ENCODE measurements at regions not wholly inside any gene's neighbourhood (a gene's known extent, or its start where the extent isn't known, plus 50 kb on each side); places are given as distances from the start of the nearest gene placed in this dataset.
A peak's percentile ranks its signal among the peaks of the same experiment; 100 is the strongest.

DNA sequence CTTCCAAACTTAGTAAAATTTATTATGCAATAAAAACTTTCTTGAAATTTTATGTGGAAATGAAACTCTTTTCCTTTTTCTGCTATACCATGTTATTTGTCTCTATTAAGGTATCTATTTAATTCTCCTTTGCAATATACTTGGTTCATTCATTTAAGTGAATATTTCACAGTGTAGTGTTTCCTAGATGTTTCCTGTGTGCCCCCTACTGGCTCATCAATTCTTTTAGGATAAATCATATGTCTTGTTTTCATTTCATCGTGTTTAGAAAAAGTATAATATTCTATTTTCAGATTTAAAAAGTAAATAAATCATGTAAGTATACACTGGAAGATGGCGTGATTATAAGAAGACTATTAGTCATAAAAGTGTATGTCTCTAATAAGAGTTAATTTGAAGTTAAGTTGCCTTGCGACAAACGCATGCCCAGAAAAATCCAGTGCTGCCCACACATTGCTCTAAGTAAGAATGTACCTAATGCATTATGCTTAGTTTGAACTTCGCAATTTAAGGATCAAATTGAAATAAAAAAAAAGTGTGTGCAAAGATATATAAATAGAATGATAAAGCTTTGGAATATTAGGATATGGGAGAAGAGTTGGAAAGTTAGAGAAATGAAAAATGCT lies 525.4 kb downstream of the KCNJ3 start:
- DNase-seq = peak; percentile 5

DNA sequence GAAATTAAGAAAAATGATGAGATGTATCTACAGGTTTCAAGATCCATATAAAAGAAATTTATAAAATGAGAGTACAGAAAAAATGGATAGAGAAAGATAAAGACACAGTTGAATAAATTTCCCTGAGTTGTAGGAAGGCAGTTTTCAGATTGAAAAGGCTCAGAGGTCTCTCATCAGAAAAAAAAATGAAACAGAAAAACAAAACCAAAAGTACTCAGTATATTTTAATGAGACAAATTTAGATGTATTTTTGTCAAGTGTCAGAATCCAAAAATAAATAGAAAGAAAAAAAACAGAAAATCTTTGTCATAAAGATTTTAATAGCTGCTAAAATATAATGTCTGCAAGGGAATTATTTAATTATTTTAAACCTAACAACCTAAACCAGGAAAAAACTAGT lies 520.5 kb downstream of the KCNJ3 start:
- no peak for DNase-seq

DNA sequence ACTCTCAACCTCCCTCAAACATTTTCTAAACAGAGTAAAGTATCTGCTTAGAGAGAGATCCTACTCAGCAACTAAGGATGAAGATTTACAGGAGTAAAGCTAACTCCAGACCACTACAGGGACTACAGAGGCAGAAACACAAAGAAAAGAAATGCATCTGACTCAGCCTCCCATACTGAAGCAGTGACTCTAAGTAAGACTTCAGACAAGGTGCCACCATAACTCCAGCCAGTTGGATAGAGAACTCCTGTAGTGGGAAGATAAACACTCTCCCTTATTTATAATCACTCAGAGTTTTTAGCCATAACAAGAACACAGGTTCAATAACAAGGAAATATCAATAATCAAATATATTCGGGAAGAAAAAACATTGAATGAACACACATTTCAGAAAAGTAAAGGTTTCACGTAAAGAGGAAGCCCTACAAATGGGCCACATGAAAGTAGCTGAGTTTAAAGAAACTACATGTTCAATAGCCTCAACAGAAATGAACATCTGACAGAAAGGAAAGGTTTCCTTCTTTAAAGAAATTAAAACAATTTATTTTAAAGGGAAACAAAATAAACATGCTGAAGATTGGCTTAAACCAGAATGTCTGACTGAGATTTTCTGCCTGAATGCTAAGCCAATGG lies 519.9 kb downstream of the KCNJ3 start:
- no peak for DNase-seq

DNA sequence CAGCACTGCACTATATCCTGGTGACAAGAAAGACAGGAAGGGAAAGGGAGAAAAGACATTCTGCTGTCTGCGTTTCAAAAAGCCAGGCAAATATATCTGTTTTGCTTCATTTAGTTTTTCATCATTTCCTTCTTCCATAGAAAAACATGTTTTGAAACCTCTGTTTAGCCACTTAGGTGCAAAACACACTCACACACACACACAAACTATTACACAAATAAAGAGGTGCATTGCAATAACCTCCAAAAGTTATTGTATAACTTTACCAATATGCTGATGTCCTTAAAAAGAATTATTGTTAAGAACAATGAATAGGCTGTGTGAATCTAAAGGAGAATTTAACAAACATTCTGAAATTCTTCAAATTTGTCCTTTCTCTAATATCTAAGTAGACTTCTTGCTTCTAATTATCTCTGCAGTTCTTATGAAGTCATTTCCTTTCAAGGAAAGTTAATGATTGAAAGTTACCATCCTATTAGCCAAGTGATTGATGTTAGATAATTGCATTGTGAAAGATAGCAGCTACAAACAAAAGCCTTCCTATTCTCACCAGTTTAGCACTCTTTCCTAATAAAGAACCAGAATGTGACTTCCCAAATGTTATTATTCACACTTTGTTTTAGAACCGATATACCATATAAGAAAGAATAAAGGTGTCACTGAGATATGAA lies 516.7 kb downstream of the KCNJ3 start:
- DNase-seq = no peak

DNA sequence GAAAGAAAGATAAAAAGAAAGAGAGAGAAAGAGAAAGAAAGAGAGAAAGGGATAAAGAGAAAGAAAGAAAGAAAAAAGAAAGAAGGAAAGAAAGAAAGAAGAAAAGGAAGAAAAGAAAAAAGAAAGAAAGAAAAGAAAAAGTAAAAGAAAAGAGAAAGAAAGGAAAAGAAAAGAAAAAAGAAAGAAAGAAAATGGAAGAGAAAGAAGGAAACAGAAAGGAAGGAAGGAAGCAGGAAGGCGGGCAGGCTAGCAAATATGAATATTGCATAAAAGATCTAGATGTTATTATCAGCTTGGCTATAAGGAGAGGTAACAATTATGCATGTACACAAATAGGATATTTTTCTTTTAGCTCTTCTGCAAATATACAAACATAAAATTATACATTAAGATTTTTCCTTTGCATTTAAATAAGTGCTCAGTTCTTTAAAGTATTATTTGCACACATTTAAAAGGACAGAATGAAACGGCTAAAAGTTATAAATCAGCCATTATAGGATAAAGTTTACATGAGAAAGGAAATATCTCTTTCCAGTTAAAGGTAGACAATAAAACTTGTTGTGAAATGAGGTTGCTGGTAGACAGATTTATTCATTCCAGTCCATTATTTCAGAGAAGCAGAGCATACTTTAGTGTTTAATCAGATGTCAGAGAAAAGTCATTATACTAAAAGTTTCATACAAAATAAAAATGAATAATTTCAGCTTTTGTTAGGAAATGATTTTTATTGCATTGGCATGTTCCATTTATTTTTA lies 511.4 kb downstream of the KCNJ3 start:
- no peak for DNase-seq

DNA sequence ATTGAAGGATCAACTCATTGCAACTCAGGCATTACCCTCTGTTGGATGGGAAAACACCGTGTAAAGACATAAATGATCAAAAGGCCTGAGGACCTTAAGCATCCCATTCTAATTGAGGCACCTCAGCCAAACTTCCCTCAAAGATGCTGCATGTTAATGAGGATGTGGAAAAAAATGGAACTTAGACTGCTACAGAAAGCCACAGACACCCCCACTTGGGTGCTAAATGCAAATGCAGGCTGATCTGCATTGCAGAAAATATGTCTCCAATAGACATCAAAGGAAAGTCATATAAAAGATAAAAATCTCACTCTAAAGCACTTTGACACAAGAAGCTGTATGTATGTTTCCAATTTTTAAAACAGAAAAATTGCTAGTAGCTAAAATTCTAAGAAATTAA lies 504.7 kb downstream of the KCNJ3 start:
- DNase-seq = peak; percentile 10

DNA sequence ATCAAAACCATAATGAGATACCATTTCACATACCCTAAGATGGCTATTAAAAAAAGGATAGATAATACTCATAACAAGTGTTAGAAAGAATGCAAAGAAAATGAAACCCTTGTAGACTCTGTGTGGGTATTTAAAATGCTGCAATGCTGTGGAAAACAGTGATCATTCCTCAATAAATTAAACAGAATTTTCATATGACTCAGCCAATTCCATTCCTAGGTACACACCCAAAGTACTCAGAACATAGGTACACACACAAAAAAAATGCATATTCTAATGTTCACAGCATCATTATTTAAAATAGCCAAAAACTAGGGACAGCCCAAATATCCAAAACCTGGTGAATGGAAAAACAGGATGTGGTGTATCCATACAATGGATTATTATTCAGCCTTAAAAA lies 502.3 kb downstream of the KCNJ3 start:
- no peak for DNase-seq

DNA sequence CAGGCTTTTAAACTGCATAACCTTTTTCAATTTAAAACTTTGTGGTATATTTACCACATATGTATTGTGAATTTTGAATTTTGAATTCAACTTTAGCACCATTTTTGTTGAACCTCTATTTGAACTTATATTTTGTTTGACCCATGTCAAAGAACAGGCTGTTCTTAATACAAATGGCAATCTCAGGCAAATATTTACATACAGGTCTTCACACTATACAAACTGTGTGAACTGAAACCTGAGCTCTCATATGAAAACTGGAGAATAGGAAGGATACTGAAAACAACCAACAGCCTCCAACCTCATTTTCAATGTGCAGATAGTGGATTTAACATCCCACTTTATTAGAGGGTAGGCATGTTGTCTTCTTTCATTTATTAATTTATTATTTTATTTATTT lies 491.8 kb downstream of the KCNJ3 start:
- no peak for DNase-seq

DNA sequence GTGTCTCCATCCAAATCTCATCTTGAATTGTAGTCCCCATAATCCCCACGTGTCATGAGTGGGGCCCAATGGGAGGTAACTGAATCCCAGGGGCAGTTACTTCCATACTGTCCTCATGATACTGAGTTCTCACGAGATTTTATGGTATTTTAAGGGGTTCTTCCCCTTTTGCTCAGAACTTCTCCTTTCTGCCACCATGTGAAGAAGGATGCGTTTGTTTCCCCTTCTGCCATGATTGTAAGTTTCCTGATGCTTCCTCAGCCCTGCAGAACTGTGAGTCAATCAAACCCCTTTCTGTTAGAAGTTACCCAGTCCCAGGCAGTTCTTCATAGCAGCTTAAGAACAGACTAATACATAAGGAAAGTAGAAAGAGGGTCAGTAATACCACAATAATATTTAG lies 480.4 kb downstream of the KCNJ3 start:
- peak; percentile 71 for DNase-seq

DNA sequence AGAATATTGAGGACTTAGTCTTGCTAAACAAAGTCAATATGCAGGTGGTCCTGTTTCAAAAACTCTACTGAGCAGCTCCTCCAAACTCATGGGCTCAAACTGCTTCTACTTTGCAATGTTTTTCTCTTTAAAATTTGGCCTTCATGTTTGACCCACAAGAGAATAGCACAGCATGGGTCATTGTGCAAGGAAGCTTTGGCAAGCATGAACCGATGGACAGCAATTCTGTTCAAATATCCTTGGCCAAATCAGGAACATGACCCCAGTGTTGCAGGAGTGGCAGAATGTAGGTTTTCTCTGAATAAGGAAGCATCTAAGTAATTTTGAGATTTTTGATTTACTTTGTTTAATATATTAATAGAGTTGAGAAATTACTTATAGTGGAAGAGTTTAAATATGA lies 477.9 kb downstream of the KCNJ3 start:
- no peak for DNase-seq

DNA sequence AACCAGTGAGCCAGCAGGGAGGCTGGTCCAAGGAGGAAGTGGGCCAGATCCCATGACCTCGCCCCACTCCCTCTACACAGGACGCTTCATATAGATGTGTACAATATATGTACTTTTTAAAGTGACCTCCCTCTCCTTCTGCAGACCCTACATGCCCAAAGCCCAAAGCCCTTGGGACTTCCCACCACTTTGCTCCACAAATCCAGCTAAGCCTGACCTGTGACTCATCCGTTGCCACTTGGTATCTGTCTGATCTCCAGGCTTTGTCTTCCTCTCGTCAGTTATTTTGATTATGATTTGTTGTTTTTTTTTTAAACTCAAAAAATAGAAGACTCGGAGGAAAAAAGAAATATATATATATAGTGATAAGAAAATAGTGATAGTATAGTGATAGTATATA lies 470.8 kb downstream of the KCNJ3 start:
- DNase-seq = no peak

DNA sequence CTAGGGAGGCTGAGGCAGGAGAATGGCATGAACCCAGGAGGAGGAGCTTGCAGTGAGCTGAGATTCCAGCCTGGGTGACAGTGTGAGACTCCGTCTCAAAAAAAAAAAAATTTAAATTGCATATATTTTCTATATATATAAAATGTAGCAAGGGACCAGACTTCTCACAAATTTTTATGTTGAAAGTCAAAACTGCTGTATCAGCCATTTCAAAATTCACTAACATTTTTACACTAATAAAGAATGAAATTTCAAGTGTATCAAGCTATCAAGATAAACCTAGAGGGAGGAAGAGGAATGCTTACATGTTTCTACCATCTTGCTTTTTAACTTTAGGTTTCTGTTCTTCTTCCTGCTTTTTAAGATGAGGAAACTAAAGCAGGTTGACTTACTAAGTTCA lies 464.0 kb downstream of the KCNJ3 start:
- no peak for DNase-seq

DNA sequence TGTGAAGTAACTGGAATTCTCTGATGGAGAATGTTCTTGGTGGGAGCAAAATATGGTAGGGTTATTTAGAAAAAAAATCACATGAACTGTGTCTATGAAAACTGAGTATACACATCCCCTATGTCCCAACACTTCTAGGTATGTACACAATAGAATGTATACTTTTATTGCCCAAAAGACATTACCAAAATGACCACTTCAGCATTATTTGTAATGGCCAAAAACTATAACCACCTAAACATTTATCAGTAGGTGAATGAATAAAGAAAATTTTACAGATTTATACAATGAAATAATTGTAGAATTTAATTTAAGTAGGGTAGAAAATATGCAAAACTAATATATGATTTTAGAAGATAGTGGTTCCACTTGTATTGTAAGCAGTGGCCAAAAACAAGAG lies 462.8 kb downstream of the KCNJ3 start:
- no peak for DNase-seq

DNA sequence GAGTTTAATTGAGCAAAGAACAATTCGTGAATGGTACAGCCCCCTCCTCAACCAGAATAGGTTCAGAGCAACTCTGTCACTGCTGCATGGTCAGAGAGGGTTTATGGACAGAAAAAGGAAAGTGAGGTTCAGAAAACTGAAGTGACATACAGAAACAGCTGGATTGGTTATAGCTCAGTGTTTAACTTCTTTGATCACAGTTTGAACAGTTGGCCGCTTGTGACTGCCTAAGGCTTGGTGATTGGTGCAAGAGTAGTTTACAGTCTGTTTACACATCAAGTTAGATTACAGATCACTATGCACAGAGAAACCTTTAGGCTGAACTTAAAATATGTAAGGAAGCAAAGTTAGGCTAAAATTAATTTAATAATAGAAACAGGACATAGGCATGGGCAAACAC lies 459.2 kb downstream of the KCNJ3 start:
- no peak for DNase-seq

DNA sequence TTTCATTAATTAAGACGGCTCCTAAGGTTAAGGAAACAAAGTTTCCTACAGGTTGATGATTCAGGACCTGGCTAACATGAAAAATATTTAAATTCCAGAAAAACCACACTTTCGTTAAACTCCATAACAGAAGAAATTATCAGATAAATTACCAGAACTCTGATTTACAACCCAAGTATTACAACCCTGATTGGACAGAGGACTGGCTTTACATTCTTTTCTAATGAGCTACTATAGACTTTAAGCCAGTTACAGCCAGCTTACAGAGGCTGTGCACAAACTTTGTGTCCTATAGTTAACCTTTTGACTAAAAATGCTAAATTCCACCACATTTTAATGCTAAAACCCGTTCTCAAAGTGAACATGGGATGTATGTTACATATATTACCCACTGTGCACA lies 458.6 kb downstream of the KCNJ3 start:
- no peak for DNase-seq

DNA sequence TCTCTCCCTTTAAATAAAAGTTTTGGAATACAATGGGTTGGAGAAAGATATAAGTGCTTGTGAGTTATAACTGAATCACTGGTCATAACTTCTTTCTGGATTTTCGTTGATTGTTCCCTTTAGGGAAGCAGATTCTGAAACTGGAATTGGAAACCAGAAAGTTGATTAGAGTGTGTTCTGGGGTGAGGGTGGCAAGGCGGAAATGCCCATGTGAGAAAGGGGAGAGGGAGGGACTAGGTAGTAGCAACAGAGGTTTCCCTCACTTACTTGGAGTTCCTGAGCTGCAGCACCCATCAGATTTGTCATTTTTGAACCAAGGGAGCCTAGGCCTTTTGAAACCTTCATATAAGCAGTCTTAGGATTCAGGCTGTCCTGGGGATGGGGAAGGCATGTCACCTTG lies 453.4 kb downstream of the KCNJ3 start:
- no peak for DNase-seq

DNA sequence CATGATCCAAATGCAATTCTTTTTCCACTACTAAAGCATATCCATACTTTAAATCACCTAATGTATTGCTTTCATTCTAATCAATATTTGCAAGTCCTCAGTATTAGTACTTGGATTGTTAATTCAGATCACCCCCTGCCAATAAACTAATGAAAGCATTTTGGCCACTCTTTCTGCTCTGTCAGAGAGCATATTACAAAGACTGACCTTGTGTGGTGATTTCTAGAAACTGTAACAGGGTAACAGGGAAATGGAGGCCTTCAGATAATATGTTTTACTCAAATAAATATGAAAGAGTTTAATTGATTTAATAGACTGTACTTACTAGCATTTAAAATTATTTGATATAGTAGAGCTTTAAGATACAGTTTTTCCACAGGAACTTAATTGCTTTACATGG lies 453.0 kb downstream of the KCNJ3 start:
- DNase-seq = no peak

DNA sequence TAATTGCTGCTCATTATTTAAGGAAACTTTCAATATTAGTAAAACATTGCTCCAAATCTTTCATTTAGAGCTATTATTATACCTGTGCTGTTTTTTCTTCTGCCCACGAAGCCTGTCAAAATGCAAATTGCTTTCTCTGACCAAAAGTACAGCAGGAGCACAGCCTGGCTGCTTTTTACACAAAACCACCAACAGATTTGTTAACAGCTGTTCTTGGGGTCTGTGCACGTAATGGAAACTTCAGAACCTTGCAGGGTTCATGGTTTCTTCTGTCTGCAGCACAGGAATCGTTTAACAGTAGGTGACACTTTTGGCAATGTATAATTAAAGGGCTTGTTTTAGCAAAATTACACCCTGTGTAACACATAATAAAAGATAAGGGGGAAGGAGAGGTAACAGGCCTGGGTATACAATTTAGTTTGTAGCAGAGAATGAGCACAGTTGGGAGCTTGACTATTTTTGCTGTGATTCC lies 447.3 kb downstream of the KCNJ3 start:
- DNase-seq = no peak

DNA sequence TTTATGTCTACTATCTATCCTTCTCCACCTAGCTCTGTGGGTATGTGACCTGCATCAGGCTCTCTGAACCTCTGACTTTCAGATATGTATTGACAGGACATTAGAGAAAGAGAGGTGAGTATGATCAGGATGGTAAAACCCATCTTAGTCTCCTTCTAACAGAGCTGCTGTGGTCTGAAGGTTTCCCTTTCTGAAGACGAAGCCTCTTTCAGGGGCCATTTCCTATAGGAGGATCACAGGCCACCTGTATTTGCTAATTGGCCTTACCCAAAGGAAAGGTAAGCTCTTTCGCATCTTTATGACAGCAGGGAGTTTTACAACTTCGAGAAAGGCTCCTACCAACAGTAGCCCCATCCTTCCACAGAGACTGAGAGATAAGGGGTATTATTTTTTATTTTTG lies 442.9 kb downstream of the KCNJ3 start:
- no peak for DNase-seq

DNA sequence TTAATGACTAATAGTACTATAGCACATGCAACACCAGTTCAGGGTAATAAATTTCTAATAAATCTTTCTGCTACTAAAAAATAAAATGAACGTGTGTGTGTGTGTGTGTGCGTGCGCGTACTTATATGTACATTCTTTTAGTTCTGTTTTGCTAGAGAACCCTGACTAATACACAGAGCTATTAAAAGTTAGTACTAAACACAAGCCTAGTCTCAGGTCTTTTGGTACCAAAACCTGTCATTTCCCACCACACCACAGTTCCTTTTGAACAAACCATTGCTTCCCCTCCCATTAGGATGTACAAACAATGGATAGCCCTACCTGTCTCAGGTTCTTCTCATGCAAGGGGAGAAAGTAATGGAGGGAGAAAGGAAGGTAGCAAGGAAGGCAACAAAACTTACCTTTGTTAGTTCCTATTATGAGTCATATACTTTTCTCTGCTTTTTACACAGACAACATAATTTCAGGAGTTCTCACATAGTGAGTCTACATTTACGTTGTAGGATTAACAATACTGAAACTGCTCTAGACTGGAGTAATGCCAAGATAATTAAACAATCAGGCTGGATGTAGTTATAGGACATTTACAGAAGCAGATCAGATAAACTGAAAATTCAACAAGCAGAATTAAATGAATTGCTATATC lies 427.2 kb downstream of the KCNJ3 start:
- no peak for DNase-seq

DNA sequence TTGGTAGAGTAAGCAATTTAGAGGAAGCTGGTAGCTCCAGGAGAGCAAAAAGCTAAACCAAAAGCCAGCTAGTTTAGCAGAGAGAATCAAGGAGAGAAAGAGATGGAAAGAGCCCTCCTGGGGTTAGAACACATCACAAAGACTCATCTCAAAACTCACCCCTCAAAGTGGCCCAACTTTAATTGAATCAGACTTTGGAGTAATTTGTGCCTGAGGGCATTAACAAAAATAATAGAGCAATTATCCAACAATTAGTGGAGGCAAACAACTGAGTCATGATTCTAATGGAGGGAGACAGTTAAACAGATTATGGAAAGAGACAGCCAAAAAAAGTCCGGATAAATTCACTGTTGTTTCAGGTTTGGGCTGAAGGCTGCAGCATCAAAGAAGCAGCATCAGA lies 417.4 kb downstream of the KCNJ3 start:
- DNase-seq = no peak

DNA sequence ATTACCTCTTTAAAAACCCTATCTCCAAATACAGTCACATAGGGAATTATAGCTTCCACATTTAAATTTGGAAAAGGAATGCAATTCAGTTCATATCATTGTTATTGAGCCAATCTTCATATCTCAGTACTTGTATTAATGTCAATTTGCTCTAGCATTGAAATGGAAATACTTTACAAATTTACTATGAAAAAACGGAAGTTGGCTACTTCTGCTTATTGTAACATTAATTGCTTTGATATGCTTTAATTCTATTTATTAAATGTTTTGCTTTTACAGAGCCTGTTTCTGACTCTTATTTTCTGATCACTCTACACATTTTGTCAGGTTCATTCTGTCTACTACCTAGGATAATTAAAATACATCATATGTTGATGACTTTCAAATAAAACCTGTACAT lies 412.6 kb downstream of the KCNJ3 start:
- DNase-seq = peak; percentile 0

DNA sequence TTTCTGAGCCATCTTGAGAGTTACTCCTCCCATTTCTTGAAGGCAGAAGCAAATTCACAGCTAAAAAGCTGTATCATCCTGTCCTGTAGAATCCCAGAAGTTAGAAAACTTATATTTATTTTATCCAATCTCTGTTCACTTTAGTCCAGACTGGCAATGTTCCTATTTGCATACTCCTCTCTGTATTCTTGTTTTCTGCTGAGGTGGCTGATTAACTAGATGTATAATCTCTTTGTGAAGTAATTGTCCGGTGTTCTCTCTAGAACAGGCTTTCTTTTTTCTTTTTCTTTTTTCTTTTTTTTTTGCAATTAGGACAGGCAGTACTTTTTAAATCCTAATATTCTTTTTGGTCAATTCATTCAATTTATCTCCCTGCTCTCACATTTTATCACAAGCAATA lies 411.0 kb downstream of the KCNJ3 start:
- no peak for DNase-seq
